CD4-positive, alpha-beta T cell (primary cell): ENCODE measurements at regions not wholly inside any gene's neighbourhood (a gene's known extent, or its start where the extent isn't known, plus 50 kb on each side); places are given as distances from the start of the nearest gene placed in this dataset.

Source experiments
- ATAC-seq: fragments of 200-7000 bp; cut with Tn5 transposase; one replicate; pipeline ENCODE4 v1.10.0; 2022; ENCODE audit warnings: mild to moderate bottlenecking; ENCODE audit not compliant: poor library complexity
- CTCF ChIA-PET: fragments of 350-600 bp; sonication (Branson Sonifier 250); formaldehyde crosslinking; loops from one replicate; lab custom pipeline; 2021; ENCODE audit warnings: antibody characterized with exemption, inconsistent platforms; lab: Charles Lee
- POLR2A ChIA-PET: fragments of 350-600 bp; sonication (Branson Sonifier 250); formaldehyde crosslinking; loops from one replicate; lab custom pipeline; 2021; ENCODE audit warnings: antibody characterized with exemption, inconsistent platforms; lab: Charles Lee
- DNase-seq, 14 experiments: peaks; one replicate each; pipeline ENCODE4 v3.0.0-alpha.2; 2013 to 2020; ENCODE audit warnings: mixed read lengths in 2 of 14
- H3K27ac ChIP-seq, 2 donors: one replicate each; pipeline versions ENCODE4 v1.5.1 to v1.7.0; 2013; ENCODE audit warnings: low read length in 2 of 2, low read depth in 1 of 2, mild to moderate bottlenecking in 1 of 2
- H3K27me3 ChIP-seq, 2 experiments: 1 replicate in 1 of 2; 2 replicates in 1 of 2; pipeline versions ENCODE4 v1.6.1 to v1.7.0; 2013; ENCODE audit warnings: low read length in 2 of 2, control low read depth in 1 of 2, mild to moderate bottlenecking in 1 of 2, moderate library complexity in 1 of 2; ENCODE audit not compliant: insufficient read depth in 2 of 2, control insufficient read depth in 1 of 2
- H3K36me3 ChIP-seq: one replicate; pipeline ENCODE4 v1.6.1; 2013; ENCODE audit warnings: low read length, control low read depth; ENCODE audit not compliant: insufficient read depth
- H3K4me1 ChIP-seq: one replicate; pipeline ENCODE4 v1.6.1; 2013; ENCODE audit warnings: low read length, control low read depth; ENCODE audit not compliant: insufficient read depth
- H3K4me3 ChIP-seq: one replicate; pipeline ENCODE4 v1.5.1; 2013; ENCODE audit warnings: mild to moderate bottlenecking, low read length, moderate library complexity
- H3K9me3 ChIP-seq, 2 experiments: 1 replicate in 1 of 2; 2 replicates in 1 of 2; pipeline versions ENCODE4 v1.6.1 to v1.7.0; 2013; ENCODE audit warnings: low read length in 2 of 2, mild to moderate bottlenecking in 2 of 2, control low read depth in 1 of 2, moderate library complexity in 1 of 2; ENCODE audit not compliant: control insufficient read depth in 1 of 2, insufficient read depth in 1 of 2
- H3K27ac Mint-ChIP-seq: one replicate; pipeline ENCODE4 v1.8.0; 2020; ENCODE audit warnings: mixed read lengths
- H3K27me3 Mint-ChIP-seq: one replicate; pipeline ENCODE4 v1.8.0; 2021; ENCODE audit warnings: mixed read lengths
- H3K36me3 Mint-ChIP-seq: one replicate; pipeline ENCODE4 v1.8.0; 2021; ENCODE audit warnings: low read depth, mixed read lengths
- H3K4me1 Mint-ChIP-seq: one replicate; pipeline ENCODE4 v1.8.0; 2021; ENCODE audit warnings: low read depth, mixed read lengths
- H3K4me3 Mint-ChIP-seq: one replicate; pipeline ENCODE4 v1.8.0; 2020; ENCODE audit warnings: mild to moderate bottlenecking, mixed read lengths
- H3K9me3 Mint-ChIP-seq: one replicate; pipeline ENCODE4 v1.8.0; 2020; ENCODE audit warnings: mixed read lengths
- CTCF ChIP-seq: fragments of 200-600 bp; IDR thresholded peaks from one replicate; pipeline ENCODE4 v1.8.0; 2022; ENCODE audit warnings: antibody characterized with exemption, mild to moderate bottlenecking
- intact Hi-C, 2 experiments: fragments of 100-400 bp; cut with DNase I in 1 of 2; cut with micrococcal nuclease in 1 of 2; formaldehyde crosslinking; loops; one replicate each; pipeline versions ENCODE4 v1.15.1 to v1.9.0; 2023 to 2025; cut with DNase I, micrococcal nuclease

GRCh38 chr7:83794829-83795228 lies 145.9 kb upstream of the SEMA3E start:
- CTCF ChIA-PET: no interaction called here
- no peaks in the 10 kb centered on the region for H3K36me3 ChIP-seq
- no peak overlapping the region for H3K4me3 Mint-ChIP-seq
- H3K4me1 Mint-ChIP-seq: no peaks in the 10 kb centered on the region
- no peaks in the 10 kb centered on the region for H3K27me3 Mint-ChIP-seq
- no peak for DNase-seq
- no peak for TF ChIP-seq CTCF
- no peaks in the 10 kb centered on the region for H3K36me3 Mint-ChIP-seq
- H3K4me1 ChIP-seq: no peaks in the 10 kb centered on the region
- ATAC-seq: no peak
- POLR2A ChIA-PET: no interaction called here
- H3K4me3 ChIP-seq: no peak overlapping the region
- intact Hi-C loops: no loop called here
- peaks cover 2% of the 10 kb centered on the region for H3K9me3 Mint-ChIP-seq
- H3K27me3 ChIP-seq: no peaks in the 10 kb centered on the region
- H3K9me3 ChIP-seq: no peaks in the 10 kb centered on the region
- no peak overlapping the region for H3K27ac ChIP-seq
- H3K27ac Mint-ChIP-seq: no peak overlapping the region

- ATAC-seq: no peak
- POLR2A ChIA-PET: no interaction called here
These were observed 144.6 kb upstream of the SEMA3E start for GRCh38 chr7:83793558-83793957.

GRCh38 chr7:83791737-83792136 lies 142.8 kb upstream of the SEMA3E start:
- Histone ChIP-seq H3K4me1 (no peaks in the 10 kb centered on the region), H3K36me3 (no peaks in the 10 kb centered on the region), H3K27me3 (no peaks in the 10 kb centered on the region), H3K9me3 (peaks cover 0 to 6% of the 10 kb centered on the region in 2 experiments), H3K4me3 (no peak overlapping the region), H3K27ac (no peak overlapping the region)
- intact Hi-C loops: no loop called here
- ATAC-seq (no peak), DNase-seq (no peak)
- no peak overlapping the region for H3K4me3 Mint-ChIP-seq
- no peak overlapping the region for H3K27ac Mint-ChIP-seq
- no peaks in the 10 kb centered on the region for H3K36me3 Mint-ChIP-seq
- H3K9me3 Mint-ChIP-seq: peaks cover 2% of the 10 kb centered on the region
- TF ChIP-seq CTCF: no peak
- no peaks in the 10 kb centered on the region for H3K4me1 Mint-ChIP-seq
- ChIA-PET CTCF (no interaction called here), POLR2A (no interaction called here)
- H3K27me3 Mint-ChIP-seq: no peaks in the 10 kb centered on the region

More at GRCh38 chr7:83793558-83793957, 144.6 kb upstream of the SEMA3E start:
- no peaks in the 10 kb centered on the region for H3K36me3 Mint-ChIP-seq
- no peak overlapping the region for H3K27ac ChIP-seq
- H3K27me3 ChIP-seq: no peaks in the 10 kb centered on the region
- CTCF ChIA-PET: no interaction called here
- no peaks in the 10 kb centered on the region for H3K4me1 Mint-ChIP-seq
- no peaks in the 10 kb centered on the region for H3K4me1 ChIP-seq
- H3K4me3 Mint-ChIP-seq: no peak overlapping the region
- DNase-seq: no peak
- TF ChIP-seq CTCF: no peak
- H3K27ac Mint-ChIP-seq: no peak overlapping the region
- H3K9me3 ChIP-seq: peaks cover 0 to 6% of the 10 kb centered on the region in 2 experiments
- H3K4me3 ChIP-seq: no peak overlapping the region
- intact Hi-C loops: no loop called here
- no peaks in the 10 kb centered on the region for H3K27me3 Mint-ChIP-seq
- peaks cover 2% of the 10 kb centered on the region for H3K9me3 Mint-ChIP-seq
- H3K36me3 ChIP-seq: no peaks in the 10 kb centered on the region
